HUDEP-2 (cell line): ENCODE measurements at regions not wholly inside any gene's neighbourhood (a gene's known extent, or its start where the extent isn't known, plus 50 kb on each side); places are given as distances from the start of the nearest gene placed in this dataset.
"Not testable (repeated sequence)": the region's sequence is repeated elsewhere in the genome, so short reads cannot be mapped to it uniquely, and the experiment has no call there.

Experiments
- DNase-seq, 76 experiments: peaks; one replicate each; lab custom pipeline; 2025; ENCODE audit not compliant: unreplicated experiment in 76 of 76; lab: John Stamatoyannopoulos, UW

- DNase-seq, result no peak
Measured at GRCh38 chr14:26655128-26655527, 57.3 kb upstream of the NOVA1 start.

- DNase-seq, result no peak
Measured at GRCh38 chr14:26663506-26663905, 65.7 kb upstream of the NOVA1 start.

GRCh38 chr14:26678732-26679420 lies 81.0 kb upstream of the NOVA1 start:
- DNase-seq, result not testable (repeated sequence)

- no peak for DNase-seq
Measured at GRCh38 chr14:26685401-26685800, 87.6 kb upstream of the NOVA1 start.

GRCh38 chr14:26687301-26687837 lies 89.5 kb upstream of the NOVA1 start:
- no peak for DNase-seq

GRCh38 chr14:26694521-26694920 lies 96.7 kb upstream of the NOVA1 start:
- no peak for DNase-seq

- DNase-seq, result no peak
Measured at GRCh38 chr14:26702721-26703230, 104.9 kb upstream of the NOVA1 start.

- no peak for DNase-seq
Measured at GRCh38 chr14:26703686-26704366, 106.0 kb upstream of the NOVA1 start.

GRCh38 chr14:26707234-26707633 lies 109.4 kb upstream of the NOVA1 start:
- DNase-seq, result no peak

- DNase-seq, result no peak
Measured at GRCh38 chr14:26709019-26709418, 111.2 kb upstream of the NOVA1 start.

GRCh38 chr14:26719514-26719913 lies 121.7 kb upstream of the NOVA1 start:
- no peak for DNase-seq

- no peak for DNase-seq
Measured at GRCh38 chr14:26722258-26722657, 124.4 kb upstream of the NOVA1 start.

GRCh38 chr14:26729851-26730250 lies 132.0 kb upstream of the NOVA1 start:
- DNase-seq, result no peak

- peak in 1 of 76 experiments; percentile 0 for DNase-seq
Measured at GRCh38 chr14:26730929-26731618, 133.2 kb upstream of the NOVA1 start.

GRCh38 chr14:26735811-26736210 lies 138.0 kb upstream of the NOVA1 start:
- no peak for DNase-seq

- no peak for DNase-seq
Measured at GRCh38 chr14:26738571-26738970, 140.7 kb upstream of the NOVA1 start.

GRCh38 chr14:26741711-26742212 lies 143.9 kb upstream of the NOVA1 start:
- DNase-seq, result no peak

- no peak for DNase-seq
Measured at GRCh38 chr14:26743284-26743683, 145.5 kb upstream of the NOVA1 start.

- DNase-seq, result no peak
Measured at GRCh38 chr14:26744903-26745302, 147.1 kb upstream of the NOVA1 start.

- no peak for DNase-seq
Measured at GRCh38 chr14:26761532-26761931, 163.7 kb upstream of the NOVA1 start.

- DNase-seq, result no peak
Measured at GRCh38 chr14:26765301-26765700, 167.5 kb upstream of the NOVA1 start.
